ENCODE measurements at regions not wholly inside any gene's neighbourhood (a gene's known extent, or its start where the extent isn't known, plus 50 kb on each side); places are given as distances from the start of the nearest gene placed in this dataset.

DNA sequence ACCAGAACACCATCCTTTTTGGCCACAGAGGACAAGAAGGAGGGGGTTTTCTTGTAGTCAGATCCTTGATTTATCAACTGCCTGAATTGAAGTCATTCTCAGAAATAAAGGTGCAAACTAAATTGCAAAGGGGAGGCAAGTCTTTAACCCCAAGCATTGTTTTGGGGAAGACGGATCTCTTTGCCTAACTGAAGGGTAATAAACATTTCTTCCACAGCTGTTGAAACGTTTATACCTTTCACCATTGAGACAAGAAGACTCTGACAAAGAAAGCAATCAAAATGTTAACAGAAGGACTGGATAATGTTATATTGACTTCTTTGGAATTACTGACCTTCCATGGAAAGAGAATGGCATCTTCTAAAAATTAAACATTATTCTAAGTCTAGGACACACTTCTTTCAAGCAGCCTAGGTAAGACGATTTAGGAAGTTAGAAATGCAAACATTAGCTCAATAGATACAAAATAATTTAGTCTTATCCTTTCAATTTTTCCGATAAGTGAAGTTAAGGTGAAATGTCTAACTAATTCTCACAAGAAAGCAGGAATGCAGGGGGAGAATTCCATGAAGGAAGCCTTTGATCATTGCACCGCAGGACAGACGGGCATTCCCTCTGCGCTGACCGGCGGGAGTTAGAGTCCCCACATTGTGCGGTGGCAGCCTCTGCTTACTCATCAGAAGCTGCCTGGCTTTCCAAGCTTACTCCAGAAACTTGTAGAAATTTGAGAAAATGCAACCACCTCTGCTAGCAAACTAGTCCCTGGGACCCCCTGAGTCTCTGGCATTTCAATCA lies 69.4 kb upstream of the COPS8 start:
- H3K9me3 ChIP-seq (ENCODE audit: control insufficient read depth in 2 of 2, low read length in 2 of 2), result peaks cover 0 to 7% of the 10 kb centered on the region in 2 donors

DNA sequence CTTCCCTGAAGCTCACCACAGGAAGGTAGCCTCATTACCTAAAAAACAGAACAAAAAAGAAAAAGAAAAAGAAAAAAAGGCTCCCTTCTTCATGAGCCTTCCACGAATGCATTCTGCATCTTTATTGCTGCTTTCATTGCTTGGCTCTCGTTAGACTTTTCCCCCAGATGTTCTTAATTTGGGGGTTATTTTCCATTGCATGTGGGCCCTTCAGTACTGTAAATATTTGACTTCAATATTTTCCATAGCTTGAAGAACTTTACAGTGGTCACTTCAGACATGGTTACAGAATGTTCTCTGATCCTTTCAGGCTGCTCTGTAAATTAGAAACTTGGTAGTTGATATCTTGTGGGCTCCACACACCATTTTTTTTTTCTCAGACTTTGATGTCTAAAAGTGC lies 65.6 kb upstream of the COPS8 start:
- no peaks in the 10 kb centered on the region for H3K4me1 ChIP-seq (ENCODE audit: control insufficient read depth, insufficient read depth, low read length)
- H3K27me3 ChIP-seq (ENCODE audit: control insufficient read depth in 1 of 2, insufficient read depth in 2 of 2, low read length in 2 of 2), result peaks cover 0 to 2% of the 10 kb centered on the region in 2 donors
- peaks cover 5 to 6% of the 10 kb centered on the region in 2 donors for H3K9me3 ChIP-seq (ENCODE audit: control insufficient read depth in 2 of 2, low read length in 2 of 2)
- no peak overlapping the region for H3K4me3 ChIP-seq (ENCODE audit: low read length in 2 of 2)
- no peaks in the 10 kb centered on the region for H3K36me3 ChIP-seq (ENCODE audit: control insufficient read depth in 2 of 2, insufficient read depth in 2 of 2, low read length in 2 of 2)
- no peak overlapping the region for H3K27ac ChIP-seq (ENCODE audit: low read length)
- H3K9ac ChIP-seq (ENCODE audit: low read length in 2 of 2), result no peak overlapping the region

More for the DNA sequence above, 69.4 kb upstream of the COPS8 start:
- Histone ChIP-seq H3K27ac (ENCODE audit: low read length) (no peak overlapping the region), H3K4me3 (ENCODE audit: low read length in 2 of 2) (no peak overlapping the region), H3K27me3 (ENCODE audit: control insufficient read depth in 1 of 2, insufficient read depth in 2 of 2, low read length in 2 of 2) (peaks cover 0 to 2% of the 10 kb centered on the region in 2 donors), H3K36me3 (ENCODE audit: control insufficient read depth in 2 of 2, insufficient read depth in 2 of 2, low read length in 2 of 2) (no peaks in the 10 kb centered on the region), H3K4me1 (ENCODE audit: control insufficient read depth, insufficient read depth, low read length) (no peaks in the 10 kb centered on the region), H3K9ac (ENCODE audit: low read length in 2 of 2) (no peak overlapping the region)

DNA sequence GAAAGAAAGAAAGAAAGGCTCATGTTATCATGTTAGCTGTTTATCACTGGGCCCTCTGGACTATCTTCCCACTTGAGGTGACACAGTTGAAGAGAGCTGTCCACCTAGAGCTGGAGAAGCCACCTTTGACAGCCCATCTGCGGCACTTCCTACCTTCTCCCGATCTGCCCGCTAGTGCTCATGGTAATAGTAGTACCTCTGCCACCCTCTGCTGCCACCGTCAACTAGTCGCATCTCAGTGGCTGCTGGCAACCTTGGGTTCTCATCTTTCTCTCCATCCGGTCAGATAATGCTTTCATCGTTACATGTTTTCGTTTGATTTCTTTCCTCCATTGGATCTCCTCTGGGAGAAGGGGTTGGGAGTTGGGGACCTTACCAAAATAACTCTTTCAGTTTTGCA lies 63.2 kb upstream of the COPS8 start:
- Histone ChIP-seq H3K9ac (ENCODE audit: low read length in 2 of 2) (no peak overlapping the region), H3K4me3 (ENCODE audit: low read length in 2 of 2) (no peak overlapping the region), H3K4me1 (ENCODE audit: control insufficient read depth, insufficient read depth, low read length) (no peaks in the 10 kb centered on the region), H3K9me3 (ENCODE audit: control insufficient read depth in 2 of 2, low read length in 2 of 2) (peaks cover 2 to 6% of the 10 kb centered on the region in 2 donors), H3K27ac (ENCODE audit: low read length) (no peak overlapping the region), H3K36me3 (ENCODE audit: control insufficient read depth in 2 of 2, insufficient read depth in 2 of 2, low read length in 2 of 2) (no peaks in the 10 kb centered on the region), H3K27me3 (ENCODE audit: control insufficient read depth in 1 of 2, insufficient read depth in 2 of 2, low read length in 2 of 2) (no peaks in the 10 kb centered on the region)

DNA sequence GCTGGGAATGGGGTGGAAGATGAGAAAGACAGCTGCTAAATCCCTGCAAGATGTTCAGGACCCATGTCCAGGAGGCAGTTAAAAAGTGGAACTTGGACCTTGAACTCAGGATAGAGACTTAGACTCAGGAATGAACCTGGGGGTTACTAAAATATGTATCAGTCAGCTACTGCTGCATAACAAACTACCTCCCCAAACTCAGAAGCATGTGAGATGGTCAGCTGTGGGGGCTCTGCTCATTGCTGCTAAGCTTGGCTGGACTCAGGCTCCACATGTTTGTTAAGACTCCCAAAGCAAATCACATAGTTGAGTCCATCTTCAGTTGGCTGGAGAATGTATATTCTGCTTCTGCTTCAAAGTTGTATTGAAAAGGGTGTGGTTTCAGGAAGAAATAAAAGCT lies 61.4 kb upstream of the COPS8 start:
- Histone ChIP-seq H3K36me3 (ENCODE audit: control insufficient read depth in 2 of 2, insufficient read depth in 2 of 2, low read length in 2 of 2) (no peaks in the 10 kb centered on the region), H3K9me3 (ENCODE audit: control insufficient read depth in 2 of 2, low read length in 2 of 2) (peaks cover 2 to 6% of the 10 kb centered on the region in 2 donors), H3K4me3 (ENCODE audit: low read length in 2 of 2) (no peak overlapping the region), H3K27ac (ENCODE audit: low read length) (no peak overlapping the region), H3K9ac (ENCODE audit: low read length in 2 of 2) (no peak overlapping the region), H3K4me1 (ENCODE audit: control insufficient read depth, insufficient read depth, low read length) (no peaks in the 10 kb centered on the region), H3K27me3 (ENCODE audit: control insufficient read depth in 1 of 2, insufficient read depth in 2 of 2, low read length in 2 of 2) (no peaks in the 10 kb centered on the region)

DNA sequence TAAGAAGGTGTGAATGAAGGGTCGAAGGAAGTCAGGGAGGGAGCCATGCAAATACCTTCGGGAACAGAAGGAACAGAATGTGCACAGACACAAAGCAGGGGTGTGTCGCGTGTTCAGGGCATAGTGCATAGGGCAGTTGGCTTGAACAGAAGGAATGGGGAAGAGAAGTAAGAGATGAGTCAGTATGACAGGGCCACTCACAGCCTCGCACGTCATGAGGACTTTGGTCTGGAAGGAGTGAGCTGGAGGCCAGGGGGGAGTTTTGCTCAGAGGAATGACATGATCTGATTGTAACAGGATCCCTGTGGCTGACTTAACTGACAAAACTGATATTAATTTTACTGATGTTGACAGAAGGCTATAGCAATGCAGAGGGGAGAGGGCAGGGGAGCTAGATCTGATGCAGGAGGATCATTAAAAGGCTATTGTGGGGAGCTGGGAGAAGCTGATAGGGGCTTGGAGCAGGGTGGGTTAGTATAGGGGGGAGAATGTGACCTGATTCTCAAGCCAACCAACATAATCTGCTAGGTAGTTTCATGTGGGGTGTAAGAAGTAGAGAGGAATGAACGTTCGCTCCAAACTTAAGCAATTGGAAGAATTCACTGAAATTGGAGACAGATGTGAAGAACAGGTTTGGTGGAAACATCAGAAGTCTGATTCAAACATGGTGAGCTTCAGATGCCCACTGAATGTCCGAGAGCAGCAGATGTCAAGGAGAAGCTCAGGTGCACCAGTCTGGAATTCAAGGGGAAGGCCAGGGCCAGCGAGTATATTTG lies 60.4 kb upstream of the COPS8 start:
- Histone ChIP-seq H3K27ac (ENCODE audit: low read length) (no peak overlapping the region), H3K4me3 (ENCODE audit: low read length in 2 of 2) (no peak overlapping the region), H3K27me3 (ENCODE audit: control insufficient read depth in 1 of 2, insufficient read depth in 2 of 2, low read length in 2 of 2) (no peaks in the 10 kb centered on the region), H3K9me3 (ENCODE audit: control insufficient read depth in 2 of 2, low read length in 2 of 2) (peaks cover 2 to 6% of the 10 kb centered on the region in 2 donors), H3K9ac (ENCODE audit: low read length in 2 of 2) (no peak overlapping the region), H3K36me3 (ENCODE audit: control insufficient read depth in 2 of 2, insufficient read depth in 2 of 2, low read length in 2 of 2) (no peaks in the 10 kb centered on the region), H3K4me1 (ENCODE audit: control insufficient read depth, insufficient read depth, low read length) (no peaks in the 10 kb centered on the region)

DNA sequence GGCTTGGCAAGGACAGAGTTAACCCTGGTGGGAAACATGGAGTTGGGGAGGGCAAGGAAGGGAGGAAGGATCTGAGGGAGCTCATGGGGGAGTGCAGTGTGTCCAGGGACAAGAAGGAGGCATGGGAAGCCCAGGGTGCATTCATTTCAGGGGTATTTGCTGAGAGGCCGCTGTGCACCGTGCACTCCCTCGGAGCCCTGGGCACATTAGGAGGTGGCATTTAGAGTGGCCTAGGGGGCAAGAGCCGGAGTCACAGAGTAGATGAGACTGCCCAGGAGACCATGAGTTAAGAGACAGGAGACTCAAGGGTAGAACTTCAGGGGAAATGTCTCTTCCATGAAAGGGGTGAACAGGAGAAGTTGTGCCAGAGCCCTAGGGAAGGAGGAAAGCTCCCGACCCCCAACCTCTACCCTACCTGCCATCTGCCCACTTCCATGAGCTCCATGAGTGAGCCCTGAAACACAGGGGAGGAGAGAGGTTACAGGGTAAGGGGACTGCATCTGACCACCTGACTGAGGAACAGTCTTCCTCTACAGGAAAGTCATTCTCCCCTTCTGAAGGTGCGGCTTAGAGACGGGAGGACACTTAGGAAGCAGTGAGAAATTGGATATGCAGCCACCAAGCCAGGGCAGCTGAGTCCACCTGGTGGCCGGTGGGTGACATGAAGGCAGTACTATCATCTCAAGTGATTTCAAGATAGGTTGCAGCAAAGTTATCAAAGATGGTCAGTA lies 58.5 kb upstream of the COPS8 start:
- Histone ChIP-seq H3K9ac (ENCODE audit: low read length in 2 of 2) (no peak overlapping the region), H3K27me3 (ENCODE audit: control insufficient read depth in 1 of 2, insufficient read depth in 2 of 2, low read length in 2 of 2) (no peaks in the 10 kb centered on the region), H3K27ac (ENCODE audit: low read length) (no peak overlapping the region), H3K4me1 (ENCODE audit: control insufficient read depth, insufficient read depth, low read length) (no peaks in the 10 kb centered on the region), H3K36me3 (ENCODE audit: control insufficient read depth in 2 of 2, insufficient read depth in 2 of 2, low read length in 2 of 2) (no peaks in the 10 kb centered on the region), H3K9me3 (ENCODE audit: control insufficient read depth in 2 of 2, low read length in 2 of 2) (peaks cover 2 to 6% of the 10 kb centered on the region in 2 donors), H3K4me3 (ENCODE audit: low read length in 2 of 2) (no peak overlapping the region)

DNA sequence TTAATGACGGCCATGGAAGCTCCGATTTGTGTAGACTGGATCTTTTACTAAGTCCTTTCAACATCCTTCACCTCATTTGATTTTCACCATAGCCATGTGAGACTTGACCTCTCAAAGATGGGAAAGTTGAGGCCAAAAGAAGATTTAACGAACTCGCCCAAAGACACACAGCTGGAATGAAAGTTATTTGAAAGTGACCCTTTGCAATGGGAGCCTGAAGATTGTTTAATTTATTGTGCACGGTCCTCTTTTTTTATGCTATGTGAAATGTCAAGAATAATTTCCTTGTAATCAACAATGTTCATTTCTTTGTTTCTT lies 58.0 kb upstream of the COPS8 start:
- H3K9ac ChIP-seq (ENCODE audit: low read length in 2 of 2), result no peak overlapping the region
- H3K27ac ChIP-seq (ENCODE audit: low read length), result no peak overlapping the region
- no peaks in the 10 kb centered on the region for H3K27me3 ChIP-seq (ENCODE audit: control insufficient read depth in 1 of 2, insufficient read depth in 2 of 2, low read length in 2 of 2)
- no peak overlapping the region for H3K4me3 ChIP-seq (ENCODE audit: low read length in 2 of 2)
- H3K4me1 ChIP-seq (ENCODE audit: control insufficient read depth, insufficient read depth, low read length), result no peaks in the 10 kb centered on the region
- no peaks in the 10 kb centered on the region for H3K36me3 ChIP-seq (ENCODE audit: control insufficient read depth in 2 of 2, insufficient read depth in 2 of 2, low read length in 2 of 2)
- peaks cover 2 to 6% of the 10 kb centered on the region in 2 donors for H3K9me3 ChIP-seq (ENCODE audit: control insufficient read depth in 2 of 2, low read length in 2 of 2)

DNA sequence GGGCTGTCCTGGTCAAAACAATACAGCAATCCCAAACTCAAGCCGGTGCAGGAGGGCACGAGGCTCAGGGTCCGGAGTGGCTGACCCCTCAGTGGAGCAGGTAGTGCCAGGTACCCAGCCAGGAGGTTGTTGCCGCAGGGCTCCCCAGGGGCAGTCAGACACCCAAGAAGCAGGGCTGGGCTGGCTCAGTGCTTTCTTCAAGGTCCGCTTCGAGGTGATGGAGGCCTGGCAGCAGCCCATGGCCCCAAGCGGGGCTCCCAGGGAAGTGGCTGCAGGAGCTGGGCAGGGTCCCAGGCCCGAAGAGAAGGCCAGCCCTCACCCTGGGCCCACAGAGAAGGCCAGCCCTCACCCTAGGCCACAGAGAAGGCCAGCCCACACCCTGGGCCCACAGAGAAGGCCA lies 55.3 kb upstream of the COPS8 start:
- Histone ChIP-seq H3K9ac (ENCODE audit: low read length in 2 of 2) (no peak overlapping the region), H3K4me3 (ENCODE audit: low read length in 2 of 2) (no peak overlapping the region), H3K36me3 (ENCODE audit: control insufficient read depth in 2 of 2, insufficient read depth in 2 of 2, low read length in 2 of 2) (no peaks in the 10 kb centered on the region), H3K9me3 (ENCODE audit: control insufficient read depth in 2 of 2, low read length in 2 of 2) (no peaks in the 10 kb centered on the region), H3K27me3 (ENCODE audit: control insufficient read depth in 1 of 2, insufficient read depth in 2 of 2, low read length in 2 of 2) (no peaks in the 10 kb centered on the region), H3K4me1 (ENCODE audit: control insufficient read depth, insufficient read depth, low read length) (no peaks in the 10 kb centered on the region), H3K27ac (ENCODE audit: low read length) (no peak overlapping the region)

DNA sequence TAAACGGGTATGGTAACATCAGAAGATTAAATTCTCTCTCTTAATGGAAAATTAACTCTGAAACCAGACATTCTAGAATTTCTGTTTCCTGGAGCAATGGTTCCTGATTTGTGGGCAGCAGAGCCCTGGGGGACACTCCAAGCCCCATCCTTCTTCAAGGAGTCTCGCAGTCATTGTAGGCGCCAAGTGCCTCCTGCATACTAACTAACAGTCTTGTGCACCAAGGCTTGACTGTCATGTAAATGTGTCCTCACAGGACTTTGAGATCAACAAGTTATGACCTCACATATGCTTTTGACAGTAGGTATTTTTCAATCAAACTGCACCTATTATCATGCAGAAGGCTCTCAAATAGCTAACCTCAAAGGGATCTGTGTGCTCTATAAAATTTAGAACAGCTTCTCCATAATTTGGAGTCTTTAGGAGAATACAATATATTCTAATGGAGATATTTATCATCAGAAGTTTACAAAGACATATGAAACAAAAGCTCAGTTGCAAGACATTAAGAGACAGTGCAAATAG lies 52.1 kb upstream of the COPS8 start:
- no peak overlapping the region for H3K9ac ChIP-seq (ENCODE audit: low read length in 2 of 2)
- H3K27me3 ChIP-seq (ENCODE audit: control insufficient read depth in 1 of 2, insufficient read depth in 2 of 2, low read length in 2 of 2), result no peaks in the 10 kb centered on the region
- no peaks in the 10 kb centered on the region for H3K36me3 ChIP-seq (ENCODE audit: control insufficient read depth in 2 of 2, insufficient read depth in 2 of 2, low read length in 2 of 2)
- no peaks in the 10 kb centered on the region for H3K9me3 ChIP-seq (ENCODE audit: control insufficient read depth in 2 of 2, low read length in 2 of 2)
- no peak overlapping the region for H3K27ac ChIP-seq (ENCODE audit: low read length)
- H3K4me1 ChIP-seq (ENCODE audit: control insufficient read depth, insufficient read depth, low read length), result no peaks in the 10 kb centered on the region
- H3K4me3 ChIP-seq (ENCODE audit: low read length in 2 of 2), result no peak overlapping the region

DNA sequence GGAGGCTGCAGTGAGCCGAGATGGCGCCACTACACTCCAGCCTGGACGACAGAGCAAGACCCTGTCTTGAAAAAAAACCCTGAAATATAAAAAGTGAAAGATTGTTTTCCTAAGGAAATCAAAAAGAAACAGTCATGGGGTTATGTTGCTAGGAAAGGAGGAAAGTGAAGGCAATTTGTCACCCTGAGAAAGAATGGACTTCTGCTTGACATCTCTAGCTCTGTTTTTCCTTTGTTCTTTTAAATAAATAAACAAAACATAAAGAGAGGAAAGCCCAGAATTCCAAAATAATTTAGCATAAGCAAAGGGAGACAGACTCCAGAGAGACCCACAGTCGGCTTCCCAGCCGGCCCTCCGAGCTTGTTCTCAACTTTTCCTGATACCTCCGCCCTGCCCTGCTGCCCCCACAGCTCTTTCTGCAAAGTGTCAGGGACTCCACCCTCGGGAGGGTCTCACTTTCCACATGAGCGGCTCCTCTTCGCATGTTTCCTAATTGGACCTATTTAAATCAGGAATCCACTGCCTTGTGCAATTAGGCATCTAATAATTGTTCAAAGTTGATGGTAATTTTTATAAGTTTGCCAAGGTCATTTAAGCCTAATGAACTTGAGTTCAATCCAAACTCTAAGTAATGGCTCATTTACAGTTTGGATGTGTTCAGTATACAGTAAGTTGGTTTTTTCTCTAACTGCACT lies 49.8 kb upstream of the COPS8 start:
- Histone ChIP-seq H3K9me3 (ENCODE audit: control insufficient read depth in 2 of 2, low read length in 2 of 2) (no peaks in the 10 kb centered on the region), H3K4me3 (ENCODE audit: low read length in 2 of 2) (no peak overlapping the region), H3K36me3 (ENCODE audit: control insufficient read depth in 2 of 2, insufficient read depth in 2 of 2, low read length in 2 of 2) (no peaks in the 10 kb centered on the region), H3K4me1 (ENCODE audit: control insufficient read depth, insufficient read depth, low read length) (no peaks in the 10 kb centered on the region), H3K27ac (ENCODE audit: low read length) (no peak overlapping the region), H3K27me3 (ENCODE audit: control insufficient read depth in 1 of 2, insufficient read depth in 2 of 2, low read length in 2 of 2) (no peaks in the 10 kb centered on the region), H3K9ac (ENCODE audit: low read length in 2 of 2) (no peak overlapping the region)

All from stomach smooth muscle (tissue), 2 donors.